Upper lobe of right lung (tissue), 1 donor: ENCODE measurements at regions not wholly inside any gene's neighbourhood (a gene's known extent, or its start where the extent isn't known, plus 50 kb on each side); places are given as distances from the start of the nearest gene placed in this dataset.

ENCODE experiments used
- ATAC-seq: fragments of 200-7000 bp; cut with Tn5 transposase; one replicate; pipeline ENCODE4 v1.9.1; 2020; ENCODE audit warnings: mild to moderate bottlenecking, moderate library complexity
- DNase-seq: peaks from one replicate; pipeline ENCODE4 v3.0.0-alpha.2; 2020
- H3K27ac ChIP-seq: fragments of 200-600 bp; one replicate; pipeline ENCODE4 v1.8.0; 2022
- H3K27me3 ChIP-seq: fragments of 200-600 bp; one replicate; pipeline ENCODE4 v1.8.0; 2022; ENCODE audit warnings: mild to moderate bottlenecking
- H3K36me3 ChIP-seq: fragments of 200-600 bp; one replicate; pipeline ENCODE4 v1.8.0; 2022
- H3K4me1 ChIP-seq: fragments of 200-600 bp; one replicate; pipeline ENCODE4 v1.8.0; 2022
- H3K4me3 ChIP-seq: fragments of 200-600 bp; one replicate; pipeline ENCODE4 v1.8.0; 2022; ENCODE audit warnings: mild to moderate bottlenecking
- H3K9me3 ChIP-seq: fragments of 200-600 bp; one replicate; pipeline ENCODE4 v1.8.0; 2022
- intact Hi-C: fragments of 100-400 bp; cut with DNase I; formaldehyde crosslinking; loops from one replicate; pipeline ENCODE4 v1.11.0; 2022
- TF ChIP-seq, protein P1 (sequence below): fragments of 200-600 bp; IDR thresholded peaks from one replicate; pipeline ENCODE4 v1.8.0; 2022; ENCODE audit warnings: antibody characterized with exemption
- donor health status: DM: no; HTN: yes; CAD: no; lungs with severe emphysema.

DNA sequence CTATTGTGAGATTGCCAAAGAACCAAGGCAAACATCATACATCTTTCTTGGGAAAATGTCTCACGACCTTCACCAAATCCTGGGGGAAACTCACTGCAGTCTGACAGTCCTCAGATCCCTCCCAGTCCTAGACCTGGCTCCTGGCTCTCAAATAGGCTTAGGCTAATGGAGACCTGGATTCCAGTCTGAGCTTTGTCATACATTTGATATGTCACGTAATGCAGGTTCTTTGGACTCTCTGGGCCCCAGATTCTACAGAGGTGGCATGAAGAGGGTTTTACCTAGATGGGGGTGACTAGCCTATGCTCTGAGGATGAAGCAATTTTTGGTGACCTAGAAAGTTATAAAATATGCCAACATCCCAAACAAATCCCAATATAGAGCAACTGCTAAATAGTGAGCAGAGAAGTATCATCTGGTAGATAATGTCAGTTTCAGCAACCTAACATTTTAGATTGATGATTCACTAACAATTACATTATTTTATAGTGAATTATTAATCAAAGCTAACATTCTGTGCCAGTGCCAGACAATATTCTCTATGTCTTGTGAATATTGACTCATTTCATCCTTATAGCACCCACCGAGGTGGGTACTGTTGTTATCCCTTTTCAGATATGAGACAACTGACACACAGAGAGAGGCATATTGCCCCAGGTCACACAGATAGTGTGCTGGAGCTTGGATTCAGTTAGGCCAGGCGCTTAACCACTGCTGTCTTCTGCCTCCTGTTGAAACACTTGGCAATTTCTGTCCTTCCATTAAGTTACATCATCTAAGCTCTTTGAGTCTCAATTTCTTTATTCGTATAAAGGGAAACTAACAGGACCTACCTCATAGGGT, 195.4 kb upstream of the MAMLD1 start:
- no peak for ATAC-seq
- intact Hi-C loops = no loop called here
- TF ChIP-seq, protein P1, sequence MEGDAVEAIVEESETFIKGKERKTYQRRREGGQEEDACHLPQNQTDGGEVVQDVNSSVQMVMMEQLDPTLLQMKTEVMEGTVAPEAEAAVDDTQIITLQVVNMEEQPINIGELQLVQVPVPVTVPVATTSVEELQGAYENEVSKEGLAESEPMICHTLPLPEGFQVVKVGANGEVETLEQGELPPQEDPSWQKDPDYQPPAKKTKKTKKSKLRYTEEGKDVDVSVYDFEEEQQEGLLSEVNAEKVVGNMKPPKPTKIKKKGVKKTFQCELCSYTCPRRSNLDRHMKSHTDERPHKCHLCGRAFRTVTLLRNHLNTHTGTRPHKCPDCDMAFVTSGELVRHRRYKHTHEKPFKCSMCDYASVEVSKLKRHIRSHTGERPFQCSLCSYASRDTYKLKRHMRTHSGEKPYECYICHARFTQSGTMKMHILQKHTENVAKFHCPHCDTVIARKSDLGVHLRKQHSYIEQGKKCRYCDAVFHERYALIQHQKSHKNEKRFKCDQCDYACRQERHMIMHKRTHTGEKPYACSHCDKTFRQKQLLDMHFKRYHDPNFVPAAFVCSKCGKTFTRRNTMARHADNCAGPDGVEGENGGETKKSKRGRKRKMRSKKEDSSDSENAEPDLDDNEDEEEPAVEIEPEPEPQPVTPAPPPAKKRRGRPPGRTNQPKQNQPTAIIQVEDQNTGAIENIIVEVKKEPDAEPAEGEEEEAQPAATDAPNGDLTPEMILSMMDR = no peak

DNA sequence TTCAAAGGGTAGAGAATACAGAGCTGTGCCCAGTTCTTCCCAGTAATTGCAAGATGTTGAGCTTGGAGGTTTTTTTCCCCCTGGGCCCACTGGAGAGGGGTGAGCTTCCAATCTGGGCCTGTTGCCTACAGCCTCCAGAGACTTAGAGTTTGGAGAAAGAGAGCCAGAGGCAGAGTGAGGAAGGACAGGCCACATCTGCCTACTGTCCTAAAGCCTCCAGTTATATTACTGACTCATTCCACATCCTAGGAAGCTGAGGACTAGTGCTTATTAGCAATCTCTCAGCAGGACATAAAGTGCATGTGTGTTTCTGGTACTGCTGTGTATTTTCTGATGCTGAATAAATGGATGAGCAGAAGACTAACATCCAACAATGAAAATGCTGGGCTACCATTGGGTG, 181.0 kb upstream of the MAMLD1 start:
- no peaks in the 10 kb centered on the region for H3K36me3 ChIP-seq
- intact Hi-C loops = no loop called here
- no peaks in the 10 kb centered on the region for H3K27me3 ChIP-seq
- ATAC-seq (no peak), DNase-seq (no peak)
- H3K27ac ChIP-seq = no peak overlapping the region
- TF ChIP-seq, protein P1 = no peak
- H3K9me3 ChIP-seq = no peaks in the 10 kb centered on the region
- no peaks in the 10 kb centered on the region for H3K4me1 ChIP-seq
- H3K4me3 ChIP-seq = no peak overlapping the region

More for the DNA sequence above, 195.4 kb upstream of the MAMLD1 start:
- no peak overlapping the region for H3K27ac ChIP-seq
- no peaks in the 10 kb centered on the region for H3K4me1 ChIP-seq
- H3K27me3 ChIP-seq = no peaks in the 10 kb centered on the region
- no peak for DNase-seq
- no peak overlapping the region for H3K4me3 ChIP-seq
- H3K36me3 ChIP-seq = no peaks in the 10 kb centered on the region
- H3K9me3 ChIP-seq = no peaks in the 10 kb centered on the region

DNA sequence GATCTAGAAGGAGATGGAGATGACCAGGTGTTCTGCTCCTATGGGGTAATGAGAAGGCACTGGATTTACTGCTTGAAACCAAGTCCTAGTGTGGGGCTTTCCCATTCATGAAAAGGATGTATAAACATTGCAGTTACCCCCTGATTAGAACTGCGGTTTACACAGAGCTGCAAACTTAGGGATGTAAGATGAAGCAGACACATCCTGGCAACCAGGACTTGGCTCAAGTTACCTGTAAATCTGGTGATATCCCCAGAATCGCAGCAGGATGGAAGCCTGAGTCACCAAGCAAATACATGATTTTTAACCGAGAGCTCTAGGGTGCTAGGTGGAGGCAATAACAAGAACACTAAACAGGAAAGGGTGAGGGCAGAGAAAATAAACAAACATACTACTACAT, 178.6 kb upstream of the MAMLD1 start:
- ATAC-seq (no peak), DNase-seq (no peak)
- Histone ChIP-seq H3K4me1 (no peaks in the 10 kb centered on the region), H3K36me3 (no peaks in the 10 kb centered on the region), H3K27me3 (no peaks in the 10 kb centered on the region), H3K4me3 (no peak overlapping the region), H3K27ac (no peak overlapping the region), H3K9me3 (no peaks in the 10 kb centered on the region)
- intact Hi-C loops = no loop called here
- TF ChIP-seq, protein P1 = no peak

DNA sequence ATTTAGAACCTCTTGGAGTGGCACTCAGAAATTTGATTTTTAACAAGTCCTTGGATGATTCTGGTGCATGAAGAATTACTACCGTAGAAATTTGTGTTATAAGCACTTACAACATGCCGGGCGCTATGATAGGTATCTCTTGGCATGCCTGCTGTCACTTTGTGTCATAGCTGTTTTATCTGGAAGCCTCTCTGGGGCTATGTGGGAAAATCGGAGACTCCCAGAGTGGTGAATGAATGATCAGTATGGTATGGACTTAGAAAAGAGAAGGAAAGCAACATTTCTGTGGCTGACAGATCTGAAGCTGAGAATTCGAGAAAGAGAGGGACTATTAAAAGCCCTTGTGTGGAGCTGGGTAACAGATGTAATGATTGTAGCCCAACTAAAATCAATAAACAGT, 177.4 kb upstream of the MAMLD1 start:
- TF ChIP-seq, protein P1 = no peak
- Histone ChIP-seq H3K27me3 (no peaks in the 10 kb centered on the region), H3K4me3 (no peak overlapping the region), H3K9me3 (no peaks in the 10 kb centered on the region), H3K4me1 (no peaks in the 10 kb centered on the region), H3K27ac (no peak overlapping the region), H3K36me3 (no peaks in the 10 kb centered on the region)
- DNase-seq (no peak), ATAC-seq (no peak)
- intact Hi-C loops = no loop called here

DNA sequence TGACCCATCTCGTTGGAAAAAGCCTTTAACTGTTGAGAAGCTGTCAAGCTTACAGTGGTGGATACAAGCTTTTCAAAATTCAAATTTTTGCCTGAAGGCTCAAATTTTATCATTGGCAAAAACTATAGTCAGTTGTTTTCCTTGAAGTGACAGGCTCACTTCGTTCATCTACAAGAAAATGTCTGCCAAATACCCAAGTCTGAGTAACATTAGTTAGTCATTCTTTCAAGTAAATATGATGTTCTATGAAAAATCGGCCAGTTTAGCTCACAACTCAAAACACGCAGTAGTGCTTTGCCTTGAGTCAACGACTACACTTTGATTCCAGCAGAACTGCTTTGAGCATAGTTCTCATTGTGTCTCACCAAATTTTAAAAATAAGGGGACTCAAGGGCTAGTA, 170.3 kb upstream of the MAMLD1 start:
- TF ChIP-seq, protein P1 = no peak
- no peaks in the 10 kb centered on the region for H3K27me3 ChIP-seq
- H3K4me3 ChIP-seq = no peak overlapping the region
- intact Hi-C loops = no loop called here
- no peaks in the 10 kb centered on the region for H3K4me1 ChIP-seq
- no peak for DNase-seq
- no peak for ATAC-seq
- no peaks in the 10 kb centered on the region for H3K36me3 ChIP-seq
- H3K27ac ChIP-seq = no peak overlapping the region
- no peaks in the 10 kb centered on the region for H3K9me3 ChIP-seq

DNA sequence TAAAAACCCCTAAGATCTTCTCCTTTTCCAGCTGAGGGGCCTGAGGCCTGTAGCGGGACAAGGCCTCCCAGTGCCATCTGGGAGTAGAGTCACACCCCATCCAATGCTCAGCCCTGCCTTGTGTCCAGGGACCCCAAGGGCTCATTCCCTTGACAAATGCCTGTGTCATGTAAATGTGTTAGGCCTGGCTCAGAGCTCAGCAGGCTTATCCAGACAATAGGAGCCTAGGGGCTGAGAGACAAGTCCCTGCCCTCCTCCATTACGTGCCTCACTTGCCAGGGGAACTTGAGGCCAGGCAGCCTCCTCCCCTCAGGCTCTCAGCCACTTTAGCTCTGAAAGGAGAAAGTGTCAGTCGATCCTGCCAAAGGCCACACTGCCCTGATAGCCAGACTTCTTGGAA, 166.8 kb upstream of the MAMLD1 start:
- no peak overlapping the region for H3K27ac ChIP-seq
- intact Hi-C loops = no loop called here
- ATAC-seq (no peak), DNase-seq (no peak)
- no peaks in the 10 kb centered on the region for H3K27me3 ChIP-seq
- H3K4me1 ChIP-seq = no peaks in the 10 kb centered on the region
- H3K36me3 ChIP-seq = no peaks in the 10 kb centered on the region
- H3K9me3 ChIP-seq = no peaks in the 10 kb centered on the region
- no peak overlapping the region for H3K4me3 ChIP-seq
- TF ChIP-seq, protein P1 = no peak
